CD4-positive, alpha-beta T cell treated with Interferon alpha-2 for 1 hour (primary cell): ENCODE measurements at regions not wholly inside any gene's neighbourhood (a gene's known extent, or its start where the extent isn't known, plus 50 kb on each side); places are given as distances from the start of the nearest gene placed in this dataset.

ENCODE experiments used
- DNase-seq, 2 donors: peaks; one replicate each; pipeline ENCODE4 v3.0.0-alpha.2; 2020 to 2022

- no peak for DNase-seq
Observed at GRCh38 chr9:21672140-21672539, 130.3 kb upstream of the MTAP start.

GRCh38 chr9:21672761-21673160 is 129.7 kb upstream of the MTAP start:
- DNase-seq, result no peak

GRCh38 chr9:21674894-21675293 is 127.5 kb upstream of the MTAP start:
- DNase-seq, result no peak

GRCh38 chr9:21677387-21677786 is 125.0 kb upstream of the MTAP start:
- DNase-seq, result no peak

- DNase-seq, result no peak
Observed at GRCh38 chr9:21677834-21678233, 124.6 kb upstream of the MTAP start.

GRCh38 chr9:21679432-21679831 is 123.0 kb upstream of the MTAP start:
- no peak for DNase-seq

- no peak for DNase-seq
Observed at GRCh38 chr9:21680590-21680989, 121.8 kb upstream of the MTAP start.

GRCh38 chr9:21681641-21682040 is 120.8 kb upstream of the MTAP start:
- no peak for DNase-seq

GRCh38 chr9:21682381-21682780 is 120.1 kb upstream of the MTAP start:
- DNase-seq, result no peak

GRCh38 chr9:21682981-21683380 is 119.5 kb upstream of the MTAP start:
- DNase-seq, result no peak

GRCh38 chr9:21683484-21684175 is 118.8 kb upstream of the MTAP start:
- no peak for DNase-seq

GRCh38 chr9:21684231-21684630 is 118.2 kb upstream of the MTAP start:
- DNase-seq, result no peak

- no peak for DNase-seq
Observed at GRCh38 chr9:21684831-21685362, 117.5 kb upstream of the MTAP start.

GRCh38 chr9:21685502-21685901 is 116.9 kb upstream of the MTAP start:
- no peak for DNase-seq

GRCh38 chr9:21686738-21687137 is 115.7 kb upstream of the MTAP start:
- DNase-seq, result no peak

GRCh38 chr9:21687351-21687750 is 115.1 kb upstream of the MTAP start:
- no peak for DNase-seq

GRCh38 chr9:21688108-21689102 is 114.0 kb upstream of the MTAP start:
- DNase-seq, result no peak

- no peak for DNase-seq
Observed at GRCh38 chr9:21689854-21690253, 112.6 kb upstream of the MTAP start.

- DNase-seq, result no peak
Observed at GRCh38 chr9:21690561-21690960, 111.9 kb upstream of the MTAP start.

GRCh38 chr9:21692390-21692789 is 110.0 kb upstream of the MTAP start:
- no peak for DNase-seq

GRCh38 chr9:21694424-21694823 is 108.0 kb upstream of the MTAP start:
- DNase-seq, result no peak

GRCh38 chr9:21695443-21695842 is 107.0 kb upstream of the MTAP start:
- DNase-seq, result no peak

GRCh38 chr9:21695874-21696341 is 106.5 kb upstream of the MTAP start:
- DNase-seq, result no peak

- DNase-seq, result no peak
Observed at GRCh38 chr9:21696411-21696871, 106.0 kb upstream of the MTAP start.
